ENCODE measurements at regions not wholly inside any gene's neighbourhood (a gene's known extent, or its start where the extent isn't known, plus 50 kb on each side); places are given as distances from the start of the nearest gene placed in this dataset.

DNA sequence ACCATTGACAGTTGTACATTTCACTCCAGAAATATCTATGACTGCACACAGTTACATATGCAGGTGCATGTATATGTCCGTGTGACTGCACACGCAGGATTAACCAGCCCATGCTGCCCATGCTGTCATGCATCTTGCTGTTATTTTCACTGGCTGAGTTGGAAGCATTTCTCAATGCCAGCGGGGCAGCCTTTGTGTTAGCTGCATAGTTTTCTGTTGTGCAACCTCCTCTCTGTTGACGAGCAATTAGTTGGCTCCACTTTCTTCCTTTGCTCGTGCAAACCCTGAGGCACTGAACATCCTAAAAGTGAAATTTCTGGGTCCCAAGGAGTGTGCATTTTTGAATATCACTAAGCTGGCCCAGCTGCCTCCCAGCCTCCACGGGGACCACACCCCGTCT lies 133.4 kb upstream of the GLI2 start:
- TF ChIP-seq, protein P1, sequence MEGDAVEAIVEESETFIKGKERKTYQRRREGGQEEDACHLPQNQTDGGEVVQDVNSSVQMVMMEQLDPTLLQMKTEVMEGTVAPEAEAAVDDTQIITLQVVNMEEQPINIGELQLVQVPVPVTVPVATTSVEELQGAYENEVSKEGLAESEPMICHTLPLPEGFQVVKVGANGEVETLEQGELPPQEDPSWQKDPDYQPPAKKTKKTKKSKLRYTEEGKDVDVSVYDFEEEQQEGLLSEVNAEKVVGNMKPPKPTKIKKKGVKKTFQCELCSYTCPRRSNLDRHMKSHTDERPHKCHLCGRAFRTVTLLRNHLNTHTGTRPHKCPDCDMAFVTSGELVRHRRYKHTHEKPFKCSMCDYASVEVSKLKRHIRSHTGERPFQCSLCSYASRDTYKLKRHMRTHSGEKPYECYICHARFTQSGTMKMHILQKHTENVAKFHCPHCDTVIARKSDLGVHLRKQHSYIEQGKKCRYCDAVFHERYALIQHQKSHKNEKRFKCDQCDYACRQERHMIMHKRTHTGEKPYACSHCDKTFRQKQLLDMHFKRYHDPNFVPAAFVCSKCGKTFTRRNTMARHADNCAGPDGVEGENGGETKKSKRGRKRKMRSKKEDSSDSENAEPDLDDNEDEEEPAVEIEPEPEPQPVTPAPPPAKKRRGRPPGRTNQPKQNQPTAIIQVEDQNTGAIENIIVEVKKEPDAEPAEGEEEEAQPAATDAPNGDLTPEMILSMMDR (IDR thresholded peaks at IDR 0.05) = no peak
- no peak for TF ChIP-seq POLR2A (IDR thresholded peaks at IDR 0.05)
